ENCODE measurements at regions not wholly inside any gene's neighbourhood (a gene's known extent, or its start where the extent isn't known, plus 50 kb on each side); places are given as distances from the start of the nearest gene placed in this dataset.

DNA sequence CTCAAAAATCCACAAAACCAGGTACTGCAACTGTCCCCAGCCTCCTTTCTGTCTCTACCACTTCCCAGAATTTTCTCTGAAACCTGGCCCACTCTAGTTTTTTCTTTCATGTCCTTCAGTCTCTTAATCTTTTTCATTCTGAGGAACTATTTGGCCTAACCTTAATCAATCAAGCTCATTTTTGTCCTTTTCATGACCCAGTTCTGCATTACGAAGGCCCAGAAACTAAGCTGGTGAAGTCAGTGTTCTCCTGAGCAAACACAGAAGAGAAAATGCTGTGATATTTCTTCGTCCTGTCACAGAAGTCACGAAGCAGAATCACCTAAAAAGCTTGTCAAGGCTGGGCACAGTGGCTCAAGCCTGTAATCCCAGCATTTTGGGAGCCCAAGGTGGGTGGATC is 131.7 kb upstream of the EDNRA start:
- ATAC-seq, result no peak
- CTCF ChIA-PET, result interaction anchor here (1.3 kb wide), 1 partner anchor 518 kb away, joined by 4 read pairs; no protein-coding TSS in a partner anchor

DNA sequence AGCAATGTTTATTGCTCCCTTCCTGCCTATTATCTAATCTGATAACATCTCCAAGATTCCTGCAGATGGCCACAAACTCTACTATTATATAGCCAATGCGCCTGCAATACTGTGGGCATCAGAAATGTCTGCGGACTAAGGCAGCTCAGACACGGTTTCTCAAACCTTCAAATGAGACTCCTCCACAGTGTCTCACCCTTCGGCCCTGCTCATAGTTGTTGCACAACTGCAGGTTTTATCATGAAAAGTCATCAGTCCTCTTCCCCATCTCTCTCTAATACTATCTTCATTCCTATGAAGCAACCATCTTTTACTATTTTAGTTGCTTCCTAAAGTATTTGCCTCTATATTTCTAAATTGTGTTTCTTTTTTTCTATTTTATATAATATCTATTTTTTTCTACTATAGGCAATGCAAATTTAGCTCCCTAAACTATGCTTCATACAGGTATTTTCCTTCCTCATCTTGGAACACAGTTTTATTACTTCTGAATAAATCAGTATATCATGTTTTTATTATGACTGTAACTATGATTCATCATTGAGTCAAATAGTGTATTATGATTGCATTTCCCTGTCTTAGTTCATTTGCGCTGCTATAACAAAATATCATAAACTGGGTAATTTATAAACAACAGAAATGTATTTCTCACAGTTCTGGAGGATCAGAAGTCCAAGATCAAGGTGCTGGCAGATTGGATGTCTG is 129.7 kb upstream of the EDNRA start:
- Mint-ChIP-seq H3K27ac (no peak overlapping the region), H3K4me3 (no peak overlapping the region), H3K27me3 (ENCODE audit: low read depth) (no peaks in the 10 kb centered on the region), H3K36me3 (no peaks in the 10 kb centered on the region), H3K9me3 (no peaks in the 10 kb centered on the region; the same call in 1 of the 2 replicates), H3K4me1 (peaks cover 2% of the 10 kb centered on the region)
- ATAC-seq, result no peak
- CTCF ChIA-PET, result no interaction called here
- no peak for DNase-seq (ENCODE audit: low spot score)
- no peak for TF ChIP-seq GABPB1 (CRISPR knock-in tag; IDR thresholded peaks at IDR 0.05)
- TF ChIP-seq HMGA2 (CRISPR knock-in tag; IDR thresholded peaks at IDR 0.05), result no peak
- no peak for TF ChIP-seq GTF2I (CRISPR knock-in tag; conservative IDR thresholded peaks at IDR 0.05)
- POLR2A ChIA-PET, result no interaction called here

More for the DNA sequence above, 131.7 kb upstream of the EDNRA start:
- H3K27ac Mint-ChIP-seq, result no peak overlapping the region
- H3K4me3 Mint-ChIP-seq, result no peak overlapping the region
- H3K36me3 Mint-ChIP-seq, result no peaks in the 10 kb centered on the region
- DNase-seq (ENCODE audit: low spot score), result no peak
- no peaks in the 10 kb centered on the region for H3K9me3 Mint-ChIP-seq
- TF ChIP-seq ZNF219 (CRISPR knock-in tag; IDR thresholded peaks at IDR 0.05; ENCODE audit: borderline replicate concordance), result no peak
- TF ChIP-seq, protein P1, sequence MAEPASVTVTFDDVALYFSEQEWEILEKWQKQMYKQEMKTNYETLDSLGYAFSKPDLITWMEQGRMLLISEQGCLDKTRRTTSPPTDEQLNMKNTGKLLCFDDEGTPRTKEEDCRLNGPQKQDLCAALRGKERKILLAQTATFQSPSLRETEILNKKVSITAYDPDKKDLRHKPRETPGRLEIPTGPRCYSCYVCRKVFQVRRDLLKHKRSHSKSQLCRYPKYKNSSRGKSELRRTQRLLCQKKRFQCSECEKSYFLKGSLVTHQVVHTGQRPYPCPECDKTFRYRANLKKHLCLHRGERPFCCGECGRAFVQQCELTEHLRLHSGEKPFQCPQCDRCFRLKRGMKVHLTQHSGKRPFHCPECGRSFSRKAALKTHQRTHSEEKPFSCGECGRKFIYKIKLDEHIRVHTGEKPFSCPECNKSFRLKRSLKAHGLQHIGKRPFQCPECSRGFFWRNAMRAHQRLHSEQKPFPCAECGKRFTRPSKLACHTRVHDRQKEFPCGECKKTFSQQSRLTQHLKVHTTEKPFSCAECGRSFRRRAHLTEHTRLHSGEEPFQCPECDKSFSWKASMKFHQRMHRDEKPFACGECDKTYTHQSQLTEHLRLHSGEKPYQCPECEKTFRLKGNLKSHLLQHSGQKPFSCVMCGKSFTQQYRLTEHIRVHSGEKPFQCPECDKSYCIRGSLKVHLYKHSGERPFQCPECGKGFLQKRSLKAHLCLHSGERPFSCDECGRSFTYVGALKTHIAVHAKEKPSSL (CRISPR knock-in tag; conservative IDR thresholded peaks at IDR 0.05), result no peak
- TF ChIP-seq, protein P2, sequence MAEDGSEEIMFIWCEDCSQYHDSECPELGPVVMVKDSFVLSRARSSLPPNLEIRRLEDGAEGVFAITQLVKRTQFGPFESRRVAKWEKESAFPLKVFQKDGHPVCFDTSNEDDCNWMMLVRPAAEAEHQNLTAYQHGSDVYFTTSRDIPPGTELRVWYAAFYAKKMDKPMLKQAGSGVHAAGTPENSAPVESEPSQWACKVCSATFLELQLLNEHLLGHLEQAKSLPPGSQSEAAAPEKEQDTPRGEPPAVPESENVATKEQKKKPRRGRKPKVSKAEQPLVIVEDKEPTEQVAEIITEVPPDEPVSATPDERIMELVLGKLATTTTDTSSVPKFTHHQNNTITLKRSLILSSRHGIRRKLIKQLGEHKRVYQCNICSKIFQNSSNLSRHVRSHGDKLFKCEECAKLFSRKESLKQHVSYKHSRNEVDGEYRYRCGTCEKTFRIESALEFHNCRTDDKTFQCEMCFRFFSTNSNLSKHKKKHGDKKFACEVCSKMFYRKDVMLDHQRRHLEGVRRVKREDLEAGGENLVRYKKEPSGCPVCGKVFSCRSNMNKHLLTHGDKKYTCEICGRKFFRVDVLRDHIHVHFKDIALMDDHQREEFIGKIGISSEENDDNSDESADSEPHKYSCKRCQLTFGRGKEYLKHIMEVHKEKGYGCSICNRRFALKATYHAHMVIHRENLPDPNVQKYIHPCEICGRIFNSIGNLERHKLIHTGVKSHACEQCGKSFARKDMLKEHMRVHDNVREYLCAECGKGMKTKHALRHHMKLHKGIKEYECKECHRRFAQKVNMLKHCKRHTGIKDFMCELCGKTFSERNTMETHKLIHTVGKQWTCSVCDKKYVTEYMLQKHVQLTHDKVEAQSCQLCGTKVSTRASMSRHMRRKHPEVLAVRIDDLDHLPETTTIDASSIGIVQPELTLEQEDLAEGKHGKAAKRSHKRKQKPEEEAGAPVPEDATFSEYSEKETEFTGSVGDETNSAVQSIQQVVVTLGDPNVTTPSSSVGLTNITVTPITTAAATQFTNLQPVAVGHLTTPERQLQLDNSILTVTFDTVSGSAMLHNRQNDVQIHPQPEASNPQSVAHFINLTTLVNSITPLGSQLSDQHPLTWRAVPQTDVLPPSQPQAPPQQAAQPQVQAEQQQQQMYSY (CRISPR knock-in tag; IDR thresholded peaks at IDR 0.05), result no peak
- TF ChIP-seq ZBTB21 (CRISPR knock-in tag; IDR thresholded peaks at IDR 0.05; ENCODE audit: borderline replicate concordance), result no peak
- no peak for TF ChIP-seq NR3C1 (CRISPR knock-in tag; conservative IDR thresholded peaks at IDR 0.05; ENCODE audit: low read depth)
- TF ChIP-seq TP53 (CRISPR knock-in tag; IDR thresholded peaks at IDR 0.05), result no peak
- TF ChIP-seq, protein P3, sequence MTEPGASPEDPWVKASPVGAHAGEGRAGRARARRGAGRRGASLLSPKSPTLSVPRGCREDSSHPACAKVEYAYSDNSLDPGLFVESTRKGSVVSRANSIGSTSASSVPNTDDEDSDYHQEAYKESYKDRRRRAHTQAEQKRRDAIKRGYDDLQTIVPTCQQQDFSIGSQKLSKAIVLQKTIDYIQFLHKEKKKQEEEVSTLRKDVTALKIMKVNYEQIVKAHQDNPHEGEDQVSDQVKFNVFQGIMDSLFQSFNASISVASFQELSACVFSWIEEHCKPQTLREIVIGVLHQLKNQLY (CRISPR knock-in tag; IDR thresholded peaks at IDR 0.05), result no peak
- TF ChIP-seq, protein P4, sequence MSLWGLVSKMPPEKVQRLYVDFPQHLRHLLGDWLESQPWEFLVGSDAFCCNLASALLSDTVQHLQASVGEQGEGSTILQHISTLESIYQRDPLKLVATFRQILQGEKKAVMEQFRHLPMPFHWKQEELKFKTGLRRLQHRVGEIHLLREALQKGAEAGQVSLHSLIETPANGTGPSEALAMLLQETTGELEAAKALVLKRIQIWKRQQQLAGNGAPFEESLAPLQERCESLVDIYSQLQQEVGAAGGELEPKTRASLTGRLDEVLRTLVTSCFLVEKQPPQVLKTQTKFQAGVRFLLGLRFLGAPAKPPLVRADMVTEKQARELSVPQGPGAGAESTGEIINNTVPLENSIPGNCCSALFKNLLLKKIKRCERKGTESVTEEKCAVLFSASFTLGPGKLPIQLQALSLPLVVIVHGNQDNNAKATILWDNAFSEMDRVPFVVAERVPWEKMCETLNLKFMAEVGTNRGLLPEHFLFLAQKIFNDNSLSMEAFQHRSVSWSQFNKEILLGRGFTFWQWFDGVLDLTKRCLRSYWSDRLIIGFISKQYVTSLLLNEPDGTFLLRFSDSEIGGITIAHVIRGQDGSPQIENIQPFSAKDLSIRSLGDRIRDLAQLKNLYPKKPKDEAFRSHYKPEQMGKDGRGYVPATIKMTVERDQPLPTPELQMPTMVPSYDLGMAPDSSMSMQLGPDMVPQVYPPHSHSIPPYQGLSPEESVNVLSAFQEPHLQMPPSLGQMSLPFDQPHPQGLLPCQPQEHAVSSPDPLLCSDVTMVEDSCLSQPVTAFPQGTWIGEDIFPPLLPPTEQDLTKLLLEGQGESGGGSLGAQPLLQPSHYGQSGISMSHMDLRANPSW (CRISPR knock-in tag; conservative IDR thresholded peaks at IDR 0.05; ENCODE audit: low read depth), result no peak
- no peak for TF ChIP-seq ZNF263 (CRISPR knock-in tag; IDR thresholded peaks at IDR 0.05; ENCODE audit: low read depth)
- TF ChIP-seq MYBL2 (CRISPR knock-in tag; IDR thresholded peaks at IDR 0.05), result no peak
- POLR2A ChIA-PET, result no interaction called here
- no peaks in the 10 kb centered on the region for H3K27me3 Mint-ChIP-seq (ENCODE audit: low read depth)
- H3K4me1 Mint-ChIP-seq, result peaks cover 2% of the 10 kb centered on the region

Measured in WTC11 (cell line).